HG02870 (cell line): ENCODE measurements at regions not wholly inside any gene's neighbourhood (a gene's known extent, or its start where the extent isn't known, plus 50 kb on each side); places are given as distances from the start of the nearest gene placed in this dataset.

Source experiments
- ATAC-seq: cut with Tn5 transposase; IDR thresholded peaks from one replicate; pipeline ENCODE4 v1.9.1; 2021; ENCODE audit warnings: mild to moderate bottlenecking, moderate library complexity; ENCODE audit not compliant: unreplicated experiment

GRCh38 chr6:163663575-163663974 is 249.1 kb downstream of the QKI start:
- ATAC-seq = no peak

- ATAC-seq = no peak
Observed at GRCh38 chr6:163662604-163663225, 248.2 kb downstream of the QKI start.

- peak; percentile 98 for ATAC-seq
Observed at GRCh38 chr6:163661272-163661671, 246.8 kb downstream of the QKI start.

GRCh38 chr6:163659803-163660202 is 245.3 kb downstream of the QKI start:
- no peak for ATAC-seq

- ATAC-seq = peak; percentile 60
Observed at GRCh38 chr6:163655217-163656121, 241.0 kb downstream of the QKI start.

GRCh38 chr6:163651915-163652668 is 237.6 kb downstream of the QKI start:
- ATAC-seq = no peak

- ATAC-seq = no peak
Observed at GRCh38 chr6:163651426-163651825, 236.9 kb downstream of the QKI start.

GRCh38 chr6:163648868-163649267 is 234.3 kb downstream of the QKI start:
- no peak for ATAC-seq

GRCh38 chr6:163647624-163648023 is 233.1 kb downstream of the QKI start:
- no peak for ATAC-seq

GRCh38 chr6:163646866-163647265 is 232.3 kb downstream of the QKI start:
- ATAC-seq = no peak

GRCh38 chr6:163646133-163646532 is 231.6 kb downstream of the QKI start:
- no peak for ATAC-seq

GRCh38 chr6:163645560-163645959 is 231.0 kb downstream of the QKI start:
- no peak for ATAC-seq

- no peak for ATAC-seq
Observed at GRCh38 chr6:163643866-163644265, 229.3 kb downstream of the QKI start.

- ATAC-seq = no peak
Observed at GRCh38 chr6:163641706-163642105, 227.2 kb downstream of the QKI start.

- no peak for ATAC-seq
Observed at GRCh38 chr6:163640641-163641040, 226.1 kb downstream of the QKI start.

GRCh38 chr6:163637524-163637923 is 223.0 kb downstream of the QKI start:
- ATAC-seq = peak; percentile 67

GRCh38 chr6:163635731-163636364 is 221.3 kb downstream of the QKI start:
- no peak for ATAC-seq

- ATAC-seq = no peak
Observed at GRCh38 chr6:163635315-163635714, 220.8 kb downstream of the QKI start.

GRCh38 chr6:163634211-163635171 is 220.0 kb downstream of the QKI start:
- ATAC-seq = peak; percentile 67

GRCh38 chr6:163630991-163631390 is 216.5 kb downstream of the QKI start:
- no peak for ATAC-seq
